ENCODE measurements at regions not wholly inside any gene's neighbourhood (a gene's known extent, or its start where the extent isn't known, plus 50 kb on each side); places are given as distances from the start of the nearest gene placed in this dataset.
"Not testable (repeated sequence)": the region's sequence is repeated elsewhere in the genome, so short reads cannot be mapped to it uniquely, and the experiment has no call there.

GRCh38 chr13:90793261-90793820 lies 554.1 kb upstream of the MIR17HG start:
- DNase-seq = no peak

GRCh38 chr13:90796474-90796873 lies 551.0 kb upstream of the MIR17HG start:
- DNase-seq = no peak

GRCh38 chr13:90797335-90797734 lies 550.2 kb upstream of the MIR17HG start:
- no peak for DNase-seq

GRCh38 chr13:90798381-90798780 lies 549.1 kb upstream of the MIR17HG start:
- no peak for DNase-seq

- DNase-seq = no peak
Measured at GRCh38 chr13:90800082-90800746, 547.3 kb upstream of the MIR17HG start.

GRCh38 chr13:90801621-90802020 lies 545.9 kb upstream of the MIR17HG start:
- no peak for DNase-seq

- DNase-seq = no peak
Measured at GRCh38 chr13:90803210-90803609, 544.3 kb upstream of the MIR17HG start.

- no peak for DNase-seq
Measured at GRCh38 chr13:90806016-90806615, 541.4 kb upstream of the MIR17HG start.

GRCh38 chr13:90806892-90807291 lies 540.6 kb upstream of the MIR17HG start:
- no peak for DNase-seq

GRCh38 chr13:90808838-90809237 lies 538.6 kb upstream of the MIR17HG start:
- no peak for DNase-seq

GRCh38 chr13:90824032-90824431 lies 523.5 kb upstream of the MIR17HG start:
- no peak for DNase-seq

- DNase-seq = no peak
Measured at GRCh38 chr13:90826688-90827087, 520.8 kb upstream of the MIR17HG start.

- DNase-seq = no peak
Measured at GRCh38 chr13:90830782-90831181, 516.7 kb upstream of the MIR17HG start.

- DNase-seq = no peak
Measured at GRCh38 chr13:90833951-90834350, 513.5 kb upstream of the MIR17HG start.

GRCh38 chr13:90834700-90835099 lies 512.8 kb upstream of the MIR17HG start:
- DNase-seq = no peak

- DNase-seq = no peak
Measured at GRCh38 chr13:90835826-90836225, 511.7 kb upstream of the MIR17HG start.

- no peak for DNase-seq
Measured at GRCh38 chr13:90838317-90838960, 509.0 kb upstream of the MIR17HG start.

GRCh38 chr13:90839061-90839460 lies 508.4 kb upstream of the MIR17HG start:
- DNase-seq = no peak

GRCh38 chr13:90846936-90847335 lies 500.6 kb upstream of the MIR17HG start:
- no peak for DNase-seq

- not testable (repeated sequence) for DNase-seq
Measured at GRCh38 chr13:90853666-90854065, 493.8 kb upstream of the MIR17HG start.

GRCh38 chr13:90857921-90858320 lies 489.6 kb upstream of the MIR17HG start:
- no peak for DNase-seq

GRCh38 chr13:90866006-90866405 lies 481.5 kb upstream of the MIR17HG start:
- no peak for DNase-seq

- no peak for DNase-seq
Measured at GRCh38 chr13:90867336-90867683, 480.2 kb upstream of the MIR17HG start.

GRCh38 chr13:90868321-90868920 lies 479.1 kb upstream of the MIR17HG start:
- no peak for DNase-seq

Measured in effector CD8-positive, alpha-beta T cell (primary cell).